ENCODE measurements at regions not wholly inside any gene's neighbourhood (a gene's known extent, or its start where the extent isn't known, plus 50 kb on each side); places are given as distances from the start of the nearest gene placed in this dataset.

- TF ChIP-seq CTCF (IDR thresholded peaks at IDR 0.05): no peak
- TF ChIP-seq POLR2A (IDR thresholded peaks at IDR 0.05): no peak
Observed at GRCh38 chr2:153213022-153213421, 265.5 kb downstream of the RPRM start.
